Caco-2 (cell line): ENCODE measurements at regions not wholly inside any gene's neighbourhood (a gene's known extent, or its start where the extent isn't known, plus 50 kb on each side); places are given as distances from the start of the nearest gene placed in this dataset.

Source experiments
- BruUV-seq: library from RNA; stranded (reverse); fragments of 400-500 nt; replicated peaks from 2 replicates; lab custom pipeline; 2021; lab: Mats Ljungman, UMichigan
- CTCF ChIA-PET: fragments of 300-600 bp; sonication (Branson Sonifier 250); formaldehyde crosslinking; loops from one replicate; lab custom pipeline; 2022; ENCODE audit warnings: antibody characterized with exemption; lab: Charles Lee
- POLR2A ChIA-PET: fragments of 300-600 bp; sonication (Branson Sonifier 250); formaldehyde crosslinking; loops from one replicate; lab custom pipeline; 2022; ENCODE audit warnings: antibody characterized with exemption; lab: Charles Lee
- DNase-seq, 2 experiments: peaks; one replicate each; pipeline versions ENCODE4 v3.0.0 to v3.0.0-alpha.2; 2020 to 2022
- H3K27me3 ChIP-seq: replicated peaks from 2 replicates; pipeline ENCODE4 v1.6.0; 2011; ENCODE audit warnings: low read length; ENCODE audit not compliant: control insufficient read depth, insufficient read depth
- H3K36me3 ChIP-seq: 2 replicates; pipeline ENCODE4 v1.5.1; 2011; ENCODE audit warnings: low read length; ENCODE audit not compliant: control insufficient read depth, insufficient read depth
- H3K4me1 ChIP-seq: fragments of 250-450 bp; sonication (Bioruptor Pico); 2 replicates; pipeline ENCODE4 v1.5.1; 2020; ENCODE audit warnings: mild to moderate bottlenecking
- H3K4me3 ChIP-seq: 2 replicates; pipeline ENCODE4 v1.5.1; 2011; ENCODE audit warnings: low read depth, mild to moderate bottlenecking, control low read depth, low read length
- H3K9me3 ChIP-seq: fragments of 250-450 bp; sonication (Bioruptor Pico); 2 replicates; pipeline ENCODE4 v1.5.1; 2020; ENCODE audit warnings: mild to moderate bottlenecking, moderate library complexity
- H3K27ac Mint-ChIP-seq: one replicate; pipeline ENCODE4 v1.8.0; 2022; ENCODE audit warnings: mixed read lengths; ENCODE audit not compliant: unreplicated experiment
- H3K27me3 Mint-ChIP-seq: one replicate; pipeline ENCODE4 v1.8.0; 2022; ENCODE audit warnings: mixed read lengths; ENCODE audit not compliant: insufficient read depth, unreplicated experiment
- H3K36me3 Mint-ChIP-seq: one replicate; pipeline ENCODE4 v1.8.0; 2022; ENCODE audit warnings: mild to moderate bottlenecking, mixed read lengths; ENCODE audit not compliant: insufficient read depth, unreplicated experiment
- H3K4me1 Mint-ChIP-seq: one replicate; pipeline ENCODE4 v1.8.0; 2022; ENCODE audit warnings: low read depth, mixed read lengths; ENCODE audit not compliant: unreplicated experiment
- H3K4me3 Mint-ChIP-seq: one replicate; pipeline ENCODE4 v1.8.0; 2022; ENCODE audit warnings: mild to moderate bottlenecking, moderate library complexity, mixed read lengths; ENCODE audit not compliant: unreplicated experiment
- H3K9me3 Mint-ChIP-seq: one replicate; pipeline ENCODE4 v1.8.0; 2022; ENCODE audit warnings: mixed read lengths; ENCODE audit not compliant: unreplicated experiment
- CTCF ChIP-seq, 2 experiments: fragments of 200-600 bp in 1 of 2; IDR thresholded peaks; 1 replicate in 1 of 2; 2 replicates in 1 of 2; pipeline versions ENCODE4 v1.5.1 to v1.8.0; 2011 to 2022; ENCODE audit warnings: antibody characterized with exemption in 1 of 2, control low read depth in 1 of 2, inconsistent platforms in 1 of 2, low read depth in 1 of 2, low read length in 1 of 2, mild to moderate bottlenecking in 1 of 2, moderate library complexity in 1 of 2; ENCODE audit not compliant: insufficient read depth in 1 of 2, severe bottlenecking in 1 of 2, unreplicated experiment in 1 of 2
- intact Hi-C: fragments of 100-400 bp; cut with micrococcal nuclease; formaldehyde crosslinking; loops from one replicate; pipeline ENCODE4 v1.10.0; 2022; ENCODE audit not compliant: unreplicated experiment

- no peaks in the 10 kb centered on the region for H3K36me3 ChIP-seq
- no TSS peak for BruUV-seq
- ChIA-PET POLR2A (no interaction called here), CTCF (no interaction called here)
- Mint-ChIP-seq H3K36me3 (no peaks in the 10 kb centered on the region), H3K9me3 (no peaks in the 10 kb centered on the region), H3K4me1 (no peaks in the 10 kb centered on the region), H3K27ac (no peak overlapping the region), H3K27me3 (no peaks in the 10 kb centered on the region), H3K4me3 (no peak overlapping the region)
- no peak for DNase-seq
- H3K9me3 ChIP-seq, result no peaks in the 10 kb centered on the region
- intact Hi-C loops, result no loop called here
- no peak for TF ChIP-seq CTCF (IDR thresholded peaks at IDR 0.05; ENCODE audit: insufficient read depth in 1 of 2, low read depth in 1 of 2, low read length in 1 of 2, severe bottlenecking in 1 of 2, unreplicated experiment in 1 of 2)
- no peaks in the 10 kb centered on the region for H3K27me3 ChIP-seq
- H3K4me1 ChIP-seq, result no peaks in the 10 kb centered on the region
- no peak overlapping the region for H3K4me3 ChIP-seq
Observed at GRCh38 chr5:13356226-13356625, 588.3 kb downstream of the DNAH5 start.

GRCh38 chr5:13354611-13355010 lies 589.9 kb downstream of the DNAH5 start:
- Mint-ChIP-seq H3K9me3 (no peaks in the 10 kb centered on the region), H3K4me3 (no peak overlapping the region), H3K36me3 (no peaks in the 10 kb centered on the region), H3K27me3 (no peaks in the 10 kb centered on the region), H3K27ac (no peak overlapping the region), H3K4me1 (no peaks in the 10 kb centered on the region)
- POLR2A ChIA-PET, result no interaction called here
- no peaks in the 10 kb centered on the region for H3K36me3 ChIP-seq
- DNase-seq, result no peak
- H3K27me3 ChIP-seq, result no peaks in the 10 kb centered on the region
- no peak overlapping the region for H3K4me3 ChIP-seq
- CTCF ChIA-PET, result no interaction called here
- intact Hi-C loops, result no loop called here
- no TSS peak for BruUV-seq
- TF ChIP-seq CTCF (IDR thresholded peaks at IDR 0.05; ENCODE audit: insufficient read depth in 1 of 2, low read depth in 1 of 2, low read length in 1 of 2, severe bottlenecking in 1 of 2, unreplicated experiment in 1 of 2), result no peak
- H3K9me3 ChIP-seq, result no peaks in the 10 kb centered on the region
- H3K4me1 ChIP-seq, result no peaks in the 10 kb centered on the region

- CTCF ChIA-PET, result no interaction called here
- Histone ChIP-seq H3K36me3 (no peaks in the 10 kb centered on the region), H3K27me3 (no peaks in the 10 kb centered on the region), H3K9me3 (no peaks in the 10 kb centered on the region), H3K4me3 (no peak overlapping the region), H3K4me1 (no peaks in the 10 kb centered on the region)
- POLR2A ChIA-PET, result no interaction called here
- Mint-ChIP-seq H3K27me3 (no peaks in the 10 kb centered on the region), H3K4me1 (no peaks in the 10 kb centered on the region), H3K9me3 (no peaks in the 10 kb centered on the region), H3K27ac (no peak overlapping the region), H3K36me3 (no peaks in the 10 kb centered on the region), H3K4me3 (no peak overlapping the region)
- BruUV-seq, result no TSS peak
- intact Hi-C loops, result no loop called here
- TF ChIP-seq CTCF (IDR thresholded peaks at IDR 0.05; ENCODE audit: insufficient read depth in 1 of 2, low read depth in 1 of 2, low read length in 1 of 2, severe bottlenecking in 1 of 2, unreplicated experiment in 1 of 2), result no peak
- DNase-seq, result no peak
Observed at GRCh38 chr5:13350767-13351166, 593.7 kb downstream of the DNAH5 start.
